Small intestine (tissue), 7 donors: ENCODE measurements at regions not wholly inside any gene's neighbourhood (a gene's known extent, or its start where the extent isn't known, plus 50 kb on each side); places are given as distances from the start of the nearest gene placed in this dataset.

Experiments used
- DNase-seq, 2 donors: peaks; one replicate each; pipeline versions ENCODE4 v3.0.0 to v3.0.0-alpha.2; 2013
- FAIRE-seq: peaks from 2 replicates; lab custom pipeline; 2012; peaks lifted over from hg19 to GRCh38; lab: Jason Lieb, UNC
- H3K27ac ChIP-seq, 3 donors: one replicate each; pipeline ENCODE4 v1.5.1; 2013; ENCODE audit warnings: low read length in 2 of 3, mild to moderate bottlenecking in 2 of 3, control low read depth in 1 of 3, inconsistent platforms in 1 of 3, low read depth in 1 of 3, moderate library complexity in 1 of 3
- H3K27me3 ChIP-seq, 3 donors: one replicate each; pipeline ENCODE4 v1.6.1; 2013; ENCODE audit warnings: low read length in 3 of 3, inconsistent platforms in 1 of 3; ENCODE audit not compliant: control insufficient read depth in 3 of 3, insufficient read depth in 3 of 3
- H3K36me3 ChIP-seq, 3 donors: one replicate each; pipeline ENCODE4 v1.6.1; 2013; ENCODE audit warnings: low read length in 3 of 3, inconsistent platforms in 1 of 3, low read depth in 1 of 3, mild to moderate bottlenecking in 1 of 3, moderate library complexity in 1 of 3; ENCODE audit not compliant: control insufficient read depth in 3 of 3, insufficient read depth in 2 of 3
- H3K4me1 ChIP-seq, 3 donors: one replicate each; pipeline ENCODE4 v1.6.1; 2013; ENCODE audit warnings: low read length in 2 of 3, inconsistent platforms in 1 of 3, low read depth in 1 of 3, mild to moderate bottlenecking in 1 of 3, moderate library complexity in 1 of 3; ENCODE audit not compliant: control insufficient read depth in 3 of 3, insufficient read depth in 2 of 3
- H3K4me3 ChIP-seq, 3 donors: one replicate each; pipeline ENCODE4 v1.5.1; 2013; ENCODE audit warnings: low read length in 3 of 3, control low read depth in 1 of 3, inconsistent platforms in 1 of 3, low read depth in 1 of 3, mild to moderate bottlenecking in 1 of 3, moderate library complexity in 1 of 3
- H3K9me3 ChIP-seq, 2 donors: one replicate each; pipeline ENCODE4 v1.6.1; 2013; ENCODE audit warnings: low read depth in 1 of 2, low read length in 1 of 2; ENCODE audit not compliant: control insufficient read depth in 2 of 2, insufficient read depth in 1 of 2
- WGBS, 3 donors: extraction: QIAGEN DNeasy Blood & Tissue Kit; methylation state at CpG; one replicate each; pipeline ENCODE4 v1.1.7; 2013; 5-methylcytosine and 5-hydroxymethylcytosine counted together
- donor health status: healthy with polysubstance abuse.
- donor health status: control.
- donor health status: control.
- donor health status: Bipolar disorder and iron deficiency.
- donor health status: healthy.

GRCh38 chr2:226556050-226556449 lies 243.6 kb downstream of the IRS1 start:
- H3K36me3 ChIP-seq, result no peaks in the 10 kb centered on the region
- H3K4me1 ChIP-seq, result peaks cover 0 to 3% (median 2%) of the 10 kb centered on the region in 3 donors
- FAIRE-seq (no peak), DNase-seq (no peak)
- H3K9me3 ChIP-seq, result no peaks in the 10 kb centered on the region
- no peaks in the 10 kb centered on the region for H3K27me3 ChIP-seq
- no peak overlapping the region for H3K4me3 ChIP-seq
- 76 to 96% (median 83%) methylated on average over 4 of the region's 4 CpGs for WGBS, 3 donors
- no peak overlapping the region for H3K27ac ChIP-seq

DNA sequence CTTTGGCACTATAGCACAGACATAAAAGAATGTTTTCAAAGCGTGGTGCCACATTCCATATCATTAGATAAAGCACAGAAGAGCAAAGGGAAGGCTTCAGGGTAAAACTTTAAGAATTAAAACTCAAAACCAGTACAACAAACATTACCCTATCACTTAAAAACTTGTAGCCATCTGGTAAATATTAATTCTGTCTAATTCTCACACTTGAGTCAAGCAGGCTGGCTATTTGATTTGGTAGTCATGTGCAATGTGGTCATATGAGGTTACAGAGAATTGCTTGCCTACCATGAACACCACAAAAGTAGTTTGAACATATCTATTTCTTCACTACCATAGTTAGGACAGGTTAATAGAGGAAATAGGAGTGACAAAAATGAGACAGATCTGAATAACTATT lies 244.9 kb downstream of the IRS1 start:
- Histone ChIP-seq H3K27ac (no peak overlapping the region), H3K4me3 (no peak overlapping the region), H3K9me3 (no peaks in the 10 kb centered on the region), H3K4me1 (peaks cover 0 to 3% (median 2%) of the 10 kb centered on the region in 3 donors), H3K27me3 (no peaks in the 10 kb centered on the region), H3K36me3 (no peaks in the 10 kb centered on the region)
- DNase-seq, result no peak
- 77 to 94% (median 78%) methylated on average over 1 of the region's 1 CpG for WGBS, 3 donors
- FAIRE-seq, result no peak

- Histone ChIP-seq H3K9me3 (no peaks in the 10 kb centered on the region), H3K27me3 (no peaks in the 10 kb centered on the region), H3K4me3 (no peak overlapping the region), H3K27ac (no peak overlapping the region), H3K36me3 (no peaks in the 10 kb centered on the region), H3K4me1 (peaks cover 0 to 3% (median 2%) of the 10 kb centered on the region in 3 donors)
- DNase-seq (no peak), FAIRE-seq (no peak)
- 15 to 59% (median 32%) methylated on average over 3 of the region's 3 CpGs for WGBS, 3 donors
Measured at GRCh38 chr2:226553333-226553732, 246.3 kb downstream of the IRS1 start.

GRCh38 chr2:226552571-226553285 lies 246.9 kb downstream of the IRS1 start:
- Histone ChIP-seq H3K4me3 (no peak overlapping the region), H3K27ac (no peak overlapping the region), H3K9me3 (no peaks in the 10 kb centered on the region), H3K4me1 (peaks cover 0 to 3% (median 2%) of the 10 kb centered on the region in 3 donors), H3K27me3 (no peaks in the 10 kb centered on the region), H3K36me3 (no peaks in the 10 kb centered on the region)
- 64 to 70% (median 68%) methylated on average over 5 of the region's 5 CpGs for WGBS, 3 donors
- FAIRE-seq (no peak), DNase-seq (no peak)

GRCh38 chr2:226551522-226552250 lies 247.9 kb downstream of the IRS1 start:
- peaks cover 0 to 3% (median 2%) of the 10 kb centered on the region in 3 donors for H3K4me1 ChIP-seq
- 13 to 66% (median 42%) methylated on average over 3 of the region's 3 CpGs for WGBS, 3 donors
- peak overlapping the region in 1 of 3 donors; percentile 12 for H3K27ac ChIP-seq
- no peaks in the 10 kb centered on the region for H3K27me3 ChIP-seq
- H3K9me3 ChIP-seq, result no peaks in the 10 kb centered on the region
- no peak for FAIRE-seq
- H3K36me3 ChIP-seq, result no peaks in the 10 kb centered on the region
- peak; percentile 13 to 53 for DNase-seq
- H3K4me3 ChIP-seq, result no peak overlapping the region

DNA sequence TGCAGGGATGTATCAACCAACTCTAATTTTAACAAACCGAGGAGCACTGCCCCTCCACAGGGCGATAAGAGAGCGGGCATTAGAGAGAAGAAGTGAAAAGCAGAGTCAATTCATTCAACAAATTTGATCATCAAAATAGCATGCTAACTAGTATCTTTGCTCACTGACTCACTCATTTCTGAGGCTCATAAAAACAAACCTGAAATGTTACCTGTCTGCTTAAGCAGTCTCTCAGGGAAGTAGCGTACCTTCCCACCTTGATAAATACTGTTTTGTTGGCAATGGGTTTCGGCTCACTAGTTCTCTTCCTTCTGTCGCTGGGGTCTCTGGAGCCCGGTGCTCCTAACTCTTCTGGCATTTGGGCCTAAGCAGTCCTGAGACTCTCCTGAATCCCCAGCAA lies 248.8 kb downstream of the IRS1 start:
- Histone ChIP-seq H3K27ac (no peak overlapping the region), H3K9me3 (no peaks in the 10 kb centered on the region), H3K27me3 (no peaks in the 10 kb centered on the region), H3K4me1 (peaks cover 0 to 3% (median 2%) of the 10 kb centered on the region in 3 donors), H3K36me3 (no peaks in the 10 kb centered on the region), H3K4me3 (no peak overlapping the region)
- 82 to 93% (median 90%) methylated on average over 7 of the region's 7 CpGs for WGBS, 3 donors
- FAIRE-seq (no peak), DNase-seq (no peak)

DNA sequence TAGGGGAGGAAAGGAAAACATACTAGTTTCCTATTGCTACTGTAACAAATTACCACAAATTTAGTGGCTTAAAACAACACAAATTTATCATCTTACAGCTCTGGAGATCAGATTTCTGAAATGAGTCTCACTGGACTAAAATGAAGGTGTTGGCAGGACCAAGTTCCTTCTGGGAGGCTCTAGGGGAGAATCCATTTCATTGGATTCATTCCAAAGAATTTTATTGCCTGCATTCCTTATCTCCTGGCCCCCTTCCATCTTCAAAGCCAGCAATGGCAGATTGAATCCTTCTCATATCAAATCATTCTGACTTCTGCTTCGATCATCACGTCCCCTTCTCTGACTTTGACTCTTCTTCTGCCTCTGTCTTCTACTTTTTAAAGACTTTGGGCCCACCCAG lies 250.9 kb downstream of the IRS1 start:
- no peak for DNase-seq
- Histone ChIP-seq H3K27ac (no peak overlapping the region), H3K36me3 (no peaks in the 10 kb centered on the region), H3K4me1 (peaks cover 0 to 3% (median 2%) of the 10 kb centered on the region in 3 donors), H3K9me3 (no peaks in the 10 kb centered on the region), H3K27me3 (no peaks in the 10 kb centered on the region), H3K4me3 (no peak overlapping the region)
- FAIRE-seq, result no peak
- WGBS, 3 donors, result 7 to 47% (median 15%) methylated on average over 2 of the region's 2 CpGs

DNA sequence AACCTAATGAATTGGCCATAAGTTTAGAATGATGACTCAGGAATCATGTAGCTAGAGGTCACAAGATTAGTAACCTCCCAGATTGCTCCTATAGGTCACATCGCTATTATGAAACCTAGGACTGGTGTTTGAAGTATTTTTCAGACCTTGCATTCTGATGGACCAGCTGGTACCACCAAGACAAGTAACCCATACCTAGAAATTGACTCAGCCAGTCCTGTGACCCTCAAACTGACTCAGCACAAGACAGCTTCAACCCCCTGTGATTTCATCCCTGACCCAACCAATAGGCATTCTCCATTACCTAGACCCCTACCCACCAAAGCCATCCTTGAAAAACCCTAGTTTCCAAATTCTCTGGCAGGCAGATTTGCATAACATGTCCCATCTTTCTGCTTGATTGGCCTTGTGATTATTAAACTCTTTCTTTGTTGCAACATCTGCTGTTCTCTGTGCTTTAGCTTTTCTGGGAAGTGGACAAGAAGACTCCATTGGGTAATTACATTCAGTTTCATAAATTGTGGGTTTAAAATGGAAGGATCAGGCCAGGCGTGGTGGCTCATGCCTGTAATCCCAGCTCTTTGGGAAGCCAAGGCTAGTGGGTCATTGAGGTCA lies 254.9 kb downstream of the IRS1 start:
- H3K4me1 ChIP-seq, result no peaks in the 10 kb centered on the region
- no peak for DNase-seq
- H3K27me3 ChIP-seq, result no peaks in the 10 kb centered on the region
- H3K36me3 ChIP-seq, result no peaks in the 10 kb centered on the region
- 80 to 93% (median 84%) methylated on average over 2 of the region's 2 CpGs for WGBS, 3 donors
- H3K9me3 ChIP-seq, result peaks cover 0 to 4% of the 10 kb centered on the region in 2 donors
- no peak for FAIRE-seq
- no peak overlapping the region for H3K27ac ChIP-seq
- no peak overlapping the region for H3K4me3 ChIP-seq
